PC-9 (cell line): ENCODE measurements at regions not wholly inside any gene's neighbourhood (a gene's known extent, or its start where the extent isn't known, plus 50 kb on each side); places are given as distances from the start of the nearest gene placed in this dataset.

Experiments
- BruUV-seq: library from RNA; stranded (reverse); fragments of 400-500 nt; replicated peaks from 2 replicates; lab custom pipeline; 2021; lab: Mats Ljungman, UMichigan
- CTCF ChIA-PET: fragments of 300-600 bp; sonication (Branson Sonifier 250); formaldehyde crosslinking; loops from one replicate; lab custom pipeline; 2022; ENCODE audit warnings: antibody characterized with exemption; lab: Charles Lee
- POLR2A ChIA-PET: fragments of 300-600 bp; sonication (Branson Sonifier 250); formaldehyde crosslinking; loops from one replicate; lab custom pipeline; 2022; ENCODE audit warnings: antibody characterized with exemption; ENCODE audit not compliant: unreplicated experiment; lab: Charles Lee
- DNase-seq, 2 experiments: peaks; one replicate each; pipeline versions ENCODE4 v3.0.0 to v3.0.0-alpha.2; 2015 to 2022; ENCODE audit warnings: mixed read lengths in 1 of 2
- H2AFZ ChIP-seq: fragments of 200-600 bp; sonication (generic); 2 replicates; pipeline ENCODE4 v1.8.1; 2017; ENCODE audit warnings: antibody characterized with exemption
- H3F3A ChIP-seq: fragments of 200-600 bp; sonication (generic); 2 replicates; pipeline ENCODE4 v1.8.1; 2017; ENCODE audit warnings: antibody characterized with exemption, mild to moderate bottlenecking, low read depth; ENCODE audit not compliant: insufficient read depth
- H3K27ac ChIP-seq: fragments of 200-600 bp; sonication (generic); 2 replicates; pipeline ENCODE4 v1.6.1; 2016; ENCODE audit warnings: mixed run types
- H3K27me3 ChIP-seq: fragments of 200-600 bp; sonication (generic); 2 replicates; pipeline ENCODE4 v1.6.1; 2016; ENCODE audit warnings: low read depth, mixed run types; ENCODE audit not compliant: insufficient read depth
- H3K36me3 ChIP-seq: fragments of 200-600 bp; sonication (generic); 2 replicates; pipeline ENCODE4 v1.6.1; 2016; ENCODE audit warnings: low read depth, mixed run types
- H3K4me1 ChIP-seq: fragments of 200-600 bp; sonication (generic); replicated peaks from 2 replicates; pipeline ENCODE4 v1.6.1; 2016; ENCODE audit warnings: mixed run types; ENCODE audit not compliant: insufficient read depth
- H3K4me2 ChIP-seq: fragments of 200-600 bp; sonication (generic); 2 replicates; pipeline ENCODE4 v1.6.1; 2017; ENCODE audit warnings: mixed run types
- H3K4me3 ChIP-seq: fragments of 200-600 bp; sonication (generic); 2 replicates; pipeline ENCODE4 v1.6.1; 2016; ENCODE audit warnings: mixed run types
- H3K79me2 ChIP-seq: fragments of 200-600 bp; sonication (generic); 2 replicates; pipeline ENCODE4 v1.6.1; 2017; ENCODE audit warnings: low read depth, mixed run types
- H3K9me2 ChIP-seq: fragments of 200-600 bp; sonication (generic); 2 replicates; pipeline ENCODE4 v1.8.1; 2017; ENCODE audit warnings: mild to moderate bottlenecking; ENCODE audit not compliant: insufficient read depth
- H3K9me3 ChIP-seq: fragments of 200-600 bp; sonication (generic); 2 replicates; pipeline ENCODE4 v1.8.1; 2016; ENCODE audit warnings: low read depth; ENCODE audit not compliant: insufficient read depth
- H4K20me1 ChIP-seq: fragments of 200-600 bp; sonication (generic); 2 replicates; pipeline ENCODE4 v1.8.1; 2017; ENCODE audit not compliant: insufficient read depth
- CTCF ChIP-seq: fragments of 200-600 bp; sonication (generic); conservative IDR thresholded peaks from 2 replicates; pipeline ENCODE4 v1.6.1; 2017; ENCODE audit warnings: mixed run types, antibody characterized with exemption, mild to moderate bottlenecking, moderate library complexity
- EZH2 ChIP-seq: fragments of 200-600 bp; sonication (generic); IDR thresholded peaks from 2 replicates; pipeline ENCODE4 v1.8.0; 2017; ENCODE audit warnings: antibody characterized with exemption, low read depth
- intact Hi-C: fragments of 100-400 bp; cut with micrococcal nuclease; formaldehyde crosslinking; loops from one replicate; pipeline ENCODE4 v1.10.0; 2022; ENCODE audit not compliant: unreplicated experiment

GRCh38 chr9:91045041-91045440, 243.4 kb downstream of the SYK start:
- CTCF ChIA-PET: no interaction called here
- POLR2A ChIA-PET: no interaction called here
- Histone ChIP-seq H3K9me3 (no peaks in the 10 kb centered on the region; the same call in 1 of the 2 replicates), H3K27ac (no peak overlapping the region), H3K79me2 (no peaks in the 10 kb centered on the region), H2AFZ (no peak overlapping the region), H3K4me3 (no peak overlapping the region), H3K4me2 (no peak overlapping the region), H3K27me3 (no peaks in the 10 kb centered on the region), H4K20me1 (no peaks in the 10 kb centered on the region), H3F3A (0 out of 2 replicates have a peak, but pooled peaks cover 13% of the 10 kb centered on the region), H3K4me1 (peaks cover 15% of the 10 kb centered on the region), H3K36me3 (no peaks in the 10 kb centered on the region), H3K9me2 (no peaks in the 10 kb centered on the region)
- intact Hi-C loops: no loop called here
- BruUV-seq: no TSS peak
- no peak for DNase-seq
- no peak for TF ChIP-seq EZH2

- H3K4me2 ChIP-seq: peak overlapping the region; percentile 31
- 0 out of 2 replicates have a peak, but pooled peaks cover 13% of the 10 kb centered on the region for H3F3A ChIP-seq
- H2AFZ ChIP-seq: peak overlapping the region; percentile 26; the same call in 1 of the 2 replicates
- peaks cover 15% of the 10 kb centered on the region for H3K4me1 ChIP-seq
- CTCF ChIA-PET: no interaction called here
- H3K9me2 ChIP-seq: no peaks in the 10 kb centered on the region
- TF ChIP-seq EZH2 (no peak), CTCF (no peak)
- no peaks in the 10 kb centered on the region for H3K79me2 ChIP-seq
- no peak overlapping the region for H3K27ac ChIP-seq
- H3K9me3 ChIP-seq: no peaks in the 10 kb centered on the region; the same call in 1 of the 2 replicates
- POLR2A ChIA-PET: no interaction called here
- no peak for DNase-seq
- no peaks in the 10 kb centered on the region for H3K27me3 ChIP-seq
- H3K36me3 ChIP-seq: no peaks in the 10 kb centered on the region
- H3K4me3 ChIP-seq: no peak overlapping the region
- no TSS peak for BruUV-seq
- H4K20me1 ChIP-seq: no peaks in the 10 kb centered on the region
- intact Hi-C loops: no loop called here
These were observed 245.9 kb downstream of the SYK start for GRCh38 chr9:91047529-91047928.

- no peaks in the 10 kb centered on the region for H3K79me2 ChIP-seq
- no TSS peak for BruUV-seq
- intact Hi-C loops: no loop called here
- H3K36me3 ChIP-seq: no peaks in the 10 kb centered on the region
- TF ChIP-seq EZH2 (no peak), CTCF (no peak)
- H2AFZ ChIP-seq: peak overlapping the region; percentile 26; the same call in 1 of the 2 replicates
- no peak for DNase-seq
- ChIA-PET CTCF (no interaction called here), POLR2A (no interaction called here)
- H4K20me1 ChIP-seq: no peaks in the 10 kb centered on the region
- peak overlapping the region; percentile 31 for H3K4me2 ChIP-seq
- H3K4me1 ChIP-seq: peaks cover 15% of the 10 kb centered on the region
- no peaks in the 10 kb centered on the region for H3K9me2 ChIP-seq
- no peaks in the 10 kb centered on the region; the same call in 1 of the 2 replicates for H3K9me3 ChIP-seq
- no peak overlapping the region for H3K27ac ChIP-seq
- no peaks in the 10 kb centered on the region for H3K27me3 ChIP-seq
- H3K4me3 ChIP-seq: no peak overlapping the region
- 0 out of 2 replicates have a peak, but pooled peaks cover 13% of the 10 kb centered on the region for H3F3A ChIP-seq
These were observed 246.5 kb downstream of the SYK start for GRCh38 chr9:91047993-91048607.
